ENCODE measurements at regions not wholly inside any gene's neighbourhood (a gene's known extent, or its start where the extent isn't known, plus 50 kb on each side); places are given as distances from the start of the nearest gene placed in this dataset.

GRCh38 chr7:137172105-137172590 lies 171.4 kb downstream of the PTN start:
- no peak for TF ChIP-seq CTCF (IDR thresholded peaks at IDR 0.05)
- no peak for TF ChIP-seq POLR2A (IDR thresholded peaks at IDR 0.05)
